ENCODE measurements at regions not wholly inside any gene's neighbourhood (a gene's known extent, or its start where the extent isn't known, plus 50 kb on each side); places are given as distances from the start of the nearest gene placed in this dataset.

DNA sequence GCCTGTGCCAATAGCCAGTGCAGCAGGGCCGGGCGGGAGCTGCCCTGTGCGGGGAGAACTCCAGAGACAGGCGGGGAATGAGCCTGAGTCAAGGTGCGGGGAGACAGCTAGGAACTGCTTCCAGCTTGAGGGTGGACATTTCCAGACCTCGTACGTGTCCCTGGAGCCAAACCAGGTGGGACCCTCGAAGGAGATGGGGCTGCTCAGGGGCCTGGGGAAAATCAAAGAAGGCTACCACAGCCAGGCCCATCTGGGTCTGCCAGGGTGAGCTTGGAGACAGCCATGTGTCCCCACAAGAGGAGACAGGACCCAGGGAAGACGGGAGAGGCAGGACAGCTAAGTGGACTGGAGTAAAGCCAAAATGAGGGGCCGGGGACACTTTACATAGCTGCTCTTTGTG, 504.9 kb upstream of the MGMT start:
- CTCF ChIA-PET (ENCODE audit: low intra/inter-chr PET ratio, low total read pairs), result no interaction called here
- no TSS peak for BruUV-seq (replicated peaks)
- peaks cover 3 to 46% of the 10 kb centered on the region in 2 experiments; a peak in 4 of 5 replicates for H3K27me3 ChIP-seq (ENCODE audit: control insufficient read depth in 1 of 2, insufficient read depth in 2 of 2, low read length in 2 of 2)

More for the DNA sequence above, 504.9 kb upstream of the MGMT start:
- Histone ChIP-seq H2AFZ (ENCODE audit: low read length) (no peak overlapping the region), H3K36me3 (replicated peaks in 1 of 2; ENCODE audit: control insufficient read depth in 1 of 2, insufficient read depth in 2 of 2, low read length in 2 of 2) (no peaks in the 10 kb centered on the region), H3K4me3 (replicated peaks in 1 of 3; ENCODE audit: insufficient read depth in 1 of 3, low read depth in 2 of 3, low read length in 3 of 3) (no peak overlapping the region), H3K4me2 (ENCODE audit: low read depth, low read length) (no peak overlapping the region), H4K20me1 (ENCODE audit: insufficient read depth, low read length) (no peaks in the 10 kb centered on the region), H3K27ac (ENCODE audit: extremely low read length, insufficient read depth, low read length) (no peak overlapping the region), H3K79me2 (ENCODE audit: insufficient read depth, low read length) (no peaks in the 10 kb centered on the region), H3K9ac (ENCODE audit: insufficient read depth, low read depth, low read length) (no peak overlapping the region), H3K9me3 (ENCODE audit: low read length) (no peaks in the 10 kb centered on the region), H3K4me1 (ENCODE audit: insufficient read depth, low read length) (no peaks in the 10 kb centered on the region)
- ATAC-seq, result no peak
- POLR2A ChIA-PET, result no interaction called here
- 0% methylated on average over 3 of the region's 10 CpGs for WGBS (ENCODE audit: low lambda C conversion rate)
- intact Hi-C loops (cut with micrococcal nuclease; ENCODE audit: unreplicated experiment) (no loop called here), in situ Hi-C loops (cut with HindIII; ENCODE audit: extremely low pct_ligation_motif_present, low pct_unique_long_range_greater_than_20kb) (no loop called here)
- no peak for DNase-seq (ENCODE audit: low spot score)
- no peak for TF ChIP-seq KAT7 (CRISPR knock-in tag; IDR thresholded peaks at IDR 0.05; ENCODE audit: borderline replicate concordance)
- TF ChIP-seq ZNF564 (CRISPR knock-in tag; IDR thresholded peaks at IDR 0.05), result no peak
- TF ChIP-seq NFIB (CRISPR knock-in tag; IDR thresholded peaks at IDR 0.05; ENCODE audit: borderline replicate concordance), result no peak
- TF ChIP-seq ZNF761 (CRISPR knock-in tag; conservative IDR thresholded peaks at IDR 0.05), result no peak
- TF ChIP-seq, protein P1, sequence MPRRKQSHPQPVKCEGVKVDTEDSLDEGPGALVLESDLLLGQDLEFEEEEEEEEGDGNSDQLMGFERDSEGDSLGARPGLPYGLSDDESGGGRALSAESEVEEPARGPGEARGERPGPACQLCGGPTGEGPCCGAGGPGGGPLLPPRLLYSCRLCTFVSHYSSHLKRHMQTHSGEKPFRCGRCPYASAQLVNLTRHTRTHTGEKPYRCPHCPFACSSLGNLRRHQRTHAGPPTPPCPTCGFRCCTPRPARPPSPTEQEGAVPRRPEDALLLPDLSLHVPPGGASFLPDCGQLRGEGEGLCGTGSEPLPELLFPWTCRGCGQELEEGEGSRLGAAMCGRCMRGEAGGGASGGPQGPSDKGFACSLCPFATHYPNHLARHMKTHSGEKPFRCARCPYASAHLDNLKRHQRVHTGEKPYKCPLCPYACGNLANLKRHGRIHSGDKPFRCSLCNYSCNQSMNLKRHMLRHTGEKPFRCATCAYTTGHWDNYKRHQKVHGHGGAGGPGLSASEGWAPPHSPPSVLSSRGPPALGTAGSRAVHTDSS (CRISPR knock-in tag; conservative IDR thresholded peaks at IDR 0.05), result no peak
- no peak for TF ChIP-seq TEAD2 (CRISPR knock-in tag; IDR thresholded peaks at IDR 0.05)
- TF ChIP-seq ZBTB8A (CRISPR knock-in tag; IDR thresholded peaks at IDR 0.05; ENCODE audit: borderline replicate concordance, low read depth), result no peak
- TF ChIP-seq HIVEP1 (CRISPR knock-in tag; IDR thresholded peaks at IDR 0.05), result no peak
- TF ChIP-seq, protein P2, sequence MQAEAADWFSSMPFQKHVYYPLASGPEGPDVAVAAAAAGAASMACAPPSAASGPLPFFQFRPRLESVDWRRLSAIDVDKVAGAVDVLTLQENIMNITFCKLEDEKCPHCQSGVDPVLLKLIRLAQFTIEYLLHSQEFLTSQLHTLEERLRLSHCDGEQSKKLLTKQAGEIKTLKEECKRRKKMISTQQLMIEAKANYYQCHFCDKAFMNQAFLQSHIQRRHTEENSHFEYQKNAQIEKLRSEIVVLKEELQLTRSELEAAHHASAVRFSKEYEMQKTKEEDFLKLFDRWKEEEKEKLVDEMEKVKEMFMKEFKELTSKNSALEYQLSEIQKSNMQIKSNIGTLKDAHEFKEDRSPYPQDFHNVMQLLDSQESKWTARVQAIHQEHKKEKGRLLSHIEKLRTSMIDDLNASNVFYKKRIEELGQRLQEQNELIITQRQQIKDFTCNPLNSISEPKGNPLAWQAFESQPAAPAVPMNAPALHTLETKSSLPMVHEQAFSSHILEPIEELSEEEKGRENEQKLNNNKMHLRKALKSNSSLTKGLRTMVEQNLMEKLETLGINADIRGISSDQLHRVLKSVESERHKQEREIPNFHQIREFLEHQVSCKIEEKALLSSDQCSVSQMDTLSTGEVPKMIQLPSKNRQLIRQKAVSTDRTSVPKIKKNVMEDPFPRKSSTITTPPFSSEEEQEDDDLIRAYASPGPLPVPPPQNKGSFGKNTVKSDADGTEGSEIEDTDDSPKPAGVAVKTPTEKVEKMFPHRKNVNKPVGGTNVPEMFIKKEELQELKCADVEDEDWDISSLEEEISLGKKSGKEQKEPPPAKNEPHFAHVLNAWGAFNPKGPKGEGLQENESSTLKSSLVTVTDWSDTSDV (CRISPR knock-in tag; IDR thresholded peaks at IDR 0.05), result no peak
- no peak for TF ChIP-seq KDM5B (CRISPR knock-in tag; IDR thresholded peaks at IDR 0.05; ENCODE audit: borderline replicate concordance)
- TF ChIP-seq, protein P3, sequence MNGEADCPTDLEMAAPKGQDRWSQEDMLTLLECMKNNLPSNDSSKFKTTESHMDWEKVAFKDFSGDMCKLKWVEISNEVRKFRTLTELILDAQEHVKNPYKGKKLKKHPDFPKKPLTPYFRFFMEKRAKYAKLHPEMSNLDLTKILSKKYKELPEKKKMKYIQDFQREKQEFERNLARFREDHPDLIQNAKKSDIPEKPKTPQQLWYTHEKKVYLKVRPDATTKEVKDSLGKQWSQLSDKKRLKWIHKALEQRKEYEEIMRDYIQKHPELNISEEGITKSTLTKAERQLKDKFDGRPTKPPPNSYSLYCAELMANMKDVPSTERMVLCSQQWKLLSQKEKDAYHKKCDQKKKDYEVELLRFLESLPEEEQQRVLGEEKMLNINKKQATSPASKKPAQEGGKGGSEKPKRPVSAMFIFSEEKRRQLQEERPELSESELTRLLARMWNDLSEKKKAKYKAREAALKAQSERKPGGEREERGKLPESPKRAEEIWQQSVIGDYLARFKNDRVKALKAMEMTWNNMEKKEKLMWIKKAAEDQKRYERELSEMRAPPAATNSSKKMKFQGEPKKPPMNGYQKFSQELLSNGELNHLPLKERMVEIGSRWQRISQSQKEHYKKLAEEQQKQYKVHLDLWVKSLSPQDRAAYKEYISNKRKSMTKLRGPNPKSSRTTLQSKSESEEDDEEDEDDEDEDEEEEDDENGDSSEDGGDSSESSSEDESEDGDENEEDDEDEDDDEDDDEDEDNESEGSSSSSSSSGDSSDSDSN (CRISPR knock-in tag; IDR thresholded peaks at IDR 0.05), result no peak
- TF ChIP-seq, protein P4, sequence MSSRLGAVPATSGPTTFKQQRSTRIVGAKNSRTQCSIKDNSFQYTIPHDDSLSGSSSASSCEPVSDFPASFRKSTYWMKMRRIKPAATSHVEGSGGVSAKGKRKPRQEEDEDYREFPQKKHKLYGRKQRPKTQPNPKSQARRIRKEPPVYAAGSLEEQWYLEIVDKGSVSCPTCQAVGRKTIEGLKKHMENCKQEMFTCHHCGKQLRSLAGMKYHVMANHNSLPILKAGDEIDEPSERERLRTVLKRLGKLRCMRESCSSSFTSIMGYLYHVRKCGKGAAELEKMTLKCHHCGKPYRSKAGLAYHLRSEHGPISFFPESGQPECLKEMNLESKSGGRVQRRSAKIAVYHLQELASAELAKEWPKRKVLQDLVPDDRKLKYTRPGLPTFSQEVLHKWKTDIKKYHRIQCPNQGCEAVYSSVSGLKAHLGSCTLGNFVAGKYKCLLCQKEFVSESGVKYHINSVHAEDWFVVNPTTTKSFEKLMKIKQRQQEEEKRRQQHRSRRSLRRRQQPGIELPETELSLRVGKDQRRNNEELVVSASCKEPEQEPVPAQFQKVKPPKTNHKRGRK (CRISPR knock-in tag; IDR thresholded peaks at IDR 0.05), result no peak
- TF ChIP-seq HMG20B (CRISPR knock-in tag; conservative IDR thresholded peaks at IDR 0.05), result no peak
- TF ChIP-seq RFX5 (IDR thresholded peaks at IDR 0.05; ENCODE audit: low read depth, low read length), result no peak
- FAIRE-seq, result no peak

Measured in HepG2 (cell line).